Mucosa of gallbladder (tissue), 1 donor: ENCODE measurements at regions not wholly inside any gene's neighbourhood (a gene's known extent, or its start where the extent isn't known, plus 50 kb on each side); places are given as distances from the start of the nearest gene placed in this dataset.

Experiments
- DNase-seq: peaks from one replicate; pipeline ENCODE4 v3.0.0-alpha.2; 2020; ENCODE audit warnings: low spot score
- donor health status: DM: no; HTN: no; CAD: no.

DNA sequence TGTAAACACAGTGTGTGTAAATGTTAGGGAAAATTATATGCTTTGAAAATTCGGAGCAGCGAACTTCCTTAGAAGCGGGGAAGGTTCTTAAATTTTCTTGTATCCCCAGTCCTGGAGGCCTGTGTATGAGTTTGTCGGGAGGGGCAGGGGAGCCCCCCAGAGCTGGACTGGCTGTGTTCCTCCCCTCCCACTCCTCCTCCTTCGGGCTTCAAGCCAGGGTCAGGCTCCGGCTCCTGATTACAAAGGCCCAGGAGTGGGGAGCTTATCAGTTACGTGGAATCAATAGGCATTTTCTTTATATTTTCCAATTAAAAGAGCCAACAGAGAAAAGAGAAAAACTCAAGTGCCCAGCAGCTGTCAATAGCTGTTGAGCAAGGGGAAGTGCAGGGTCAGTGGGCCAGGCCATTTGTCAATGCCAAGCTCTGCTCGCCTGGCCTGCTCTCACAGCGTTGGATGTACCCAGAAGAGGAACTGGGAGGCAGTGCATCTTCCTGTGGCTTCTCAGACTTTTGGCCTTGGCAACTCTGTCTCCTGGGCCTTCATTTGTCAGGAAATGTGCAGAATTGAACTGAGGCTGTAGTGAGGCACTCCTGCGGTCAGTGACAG lies 156.9 kb upstream of the PCBD1 start:
- DNase-seq = peak; percentile 27

DNA sequence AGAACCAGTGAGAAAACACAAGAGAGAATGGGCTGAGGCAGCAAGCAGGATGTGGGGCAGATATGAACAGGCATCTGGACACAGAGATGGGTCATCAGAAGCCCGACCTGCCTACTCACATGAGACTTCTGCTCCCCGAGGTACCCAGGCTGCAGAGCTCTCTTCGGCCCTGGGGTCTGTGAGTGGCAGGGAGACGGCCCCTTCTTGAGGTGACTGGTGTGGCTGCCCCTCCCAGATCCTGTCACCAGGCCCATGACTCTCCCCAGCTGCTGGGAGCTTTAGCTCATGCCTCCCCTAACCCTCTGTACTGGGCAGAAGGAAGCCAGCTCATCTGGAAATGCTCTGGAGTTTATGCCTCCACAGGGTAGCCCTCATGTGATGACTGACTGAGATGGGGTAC lies 157.6 kb upstream of the PCBD1 start:
- DNase-seq = no peak

DNA sequence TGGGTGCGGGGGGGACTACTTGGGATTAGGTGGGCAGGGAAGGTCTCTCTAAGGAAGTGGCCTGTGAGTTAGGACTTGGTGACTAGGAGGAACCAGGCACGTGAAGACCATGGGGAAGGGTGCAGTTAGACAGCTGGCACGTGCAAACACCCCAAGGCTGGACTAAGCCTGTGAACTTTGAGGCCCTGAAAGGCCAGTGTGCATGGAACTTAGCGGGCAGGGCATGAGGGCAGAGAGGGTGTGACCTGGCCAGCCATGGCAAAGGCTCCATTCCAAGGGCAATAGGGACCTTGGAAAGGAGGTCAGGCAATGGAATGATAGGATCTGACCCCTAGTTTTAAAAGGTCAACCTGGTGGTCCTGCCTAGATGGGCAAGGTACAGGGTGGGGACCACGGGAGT lies 158.4 kb upstream of the PCBD1 start:
- no peak for DNase-seq

DNA sequence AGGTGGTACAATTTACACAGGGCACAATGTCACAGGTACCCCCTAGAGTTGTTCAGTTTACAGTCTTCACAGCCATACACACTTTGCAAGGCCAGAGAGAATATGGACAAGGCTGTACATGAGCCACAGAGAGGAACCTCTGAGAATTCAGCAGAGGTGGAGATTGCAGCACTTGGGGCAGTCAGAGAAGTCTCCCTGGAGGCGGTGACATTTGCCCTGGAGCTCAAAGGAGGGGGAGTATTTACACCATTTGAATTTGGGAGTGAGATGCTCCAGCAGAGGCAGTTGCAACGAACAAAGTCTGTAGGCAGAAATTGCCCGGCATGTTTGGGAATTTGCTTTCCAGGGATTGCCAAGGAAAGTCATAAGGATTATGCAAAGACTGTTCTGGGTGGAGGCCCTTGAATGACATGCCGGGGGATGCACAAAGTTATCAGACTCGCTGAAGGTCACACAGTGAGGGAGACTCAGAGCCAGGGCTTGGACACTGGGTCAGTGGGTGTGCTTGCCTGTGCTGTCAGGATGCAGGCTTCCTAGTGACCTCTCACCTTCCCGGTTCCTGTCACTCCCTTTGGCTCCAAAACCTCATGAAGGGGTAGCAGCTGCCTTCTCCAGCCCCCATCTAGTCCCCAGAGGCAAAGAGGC lies 160.7 kb upstream of the PCBD1 start:
- DNase-seq = no peak

DNA sequence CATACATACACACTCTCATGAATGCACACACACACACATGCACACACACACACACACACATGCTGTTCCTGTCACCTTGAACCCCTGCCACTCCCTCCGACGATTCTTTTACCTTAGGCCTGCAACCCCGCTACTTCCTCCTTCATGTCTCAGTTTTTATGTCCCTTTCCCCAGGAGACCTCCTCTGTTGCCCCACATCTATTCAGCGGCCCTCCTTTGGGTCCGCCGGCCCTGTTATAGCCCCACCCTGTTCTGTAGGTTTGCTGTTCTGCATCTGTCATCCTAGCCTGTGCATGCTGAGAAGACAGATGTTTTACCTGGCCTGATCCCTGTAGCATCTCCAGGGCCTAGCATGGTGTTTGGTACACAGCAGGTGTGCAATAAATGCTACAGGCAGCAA lies 161.6 kb upstream of the PCBD1 start:
- no peak for DNase-seq

DNA sequence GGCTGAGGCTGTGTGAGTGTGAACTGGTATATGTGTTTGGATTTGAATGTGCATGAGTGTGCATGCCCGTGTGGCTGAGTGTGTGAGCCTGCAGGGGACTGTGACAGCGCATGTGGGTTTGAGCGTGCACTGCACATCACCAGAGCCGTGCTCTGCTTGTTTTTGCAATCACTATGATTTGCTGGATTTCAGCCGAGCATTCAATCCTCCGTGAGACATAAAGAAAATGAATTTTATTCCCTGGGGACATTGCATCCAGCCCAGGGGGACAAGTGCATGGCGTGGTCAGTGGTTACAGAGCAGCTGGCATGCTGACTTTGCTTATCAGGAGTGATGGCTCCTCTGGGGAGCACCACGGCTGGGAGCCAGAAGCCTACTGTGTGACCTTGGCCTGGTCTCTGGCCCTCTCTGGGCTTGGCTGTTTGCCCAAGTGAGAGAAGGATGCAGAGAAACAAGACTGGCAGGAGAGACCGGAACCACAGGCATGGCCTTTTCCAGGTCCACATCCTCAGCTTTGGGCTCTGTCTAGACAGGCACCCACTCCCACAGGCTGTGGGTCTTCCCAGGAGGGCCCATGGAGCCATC lies 160.2 kb upstream of the UNC5B start:
- no peak for DNase-seq

DNA sequence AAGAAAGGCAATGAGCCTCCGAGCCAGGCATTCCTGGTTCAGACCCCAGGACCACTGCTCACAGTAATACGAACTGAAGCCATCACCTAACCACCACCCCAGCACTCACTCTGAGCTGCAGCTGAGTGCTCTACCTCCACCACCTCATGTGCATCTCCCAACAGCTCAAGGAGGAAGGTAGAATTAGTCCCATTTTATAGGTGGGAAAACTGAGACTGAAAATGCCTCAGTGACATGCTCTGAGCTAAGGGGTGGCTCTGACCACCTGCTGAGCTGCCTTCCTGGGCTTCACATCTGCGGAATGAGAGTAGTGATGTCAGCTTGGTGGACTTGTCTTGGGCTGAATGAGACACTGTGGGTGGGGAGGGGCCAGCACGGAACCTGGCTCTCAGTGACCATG lies 159.7 kb upstream of the UNC5B start:
- no peak for DNase-seq

DNA sequence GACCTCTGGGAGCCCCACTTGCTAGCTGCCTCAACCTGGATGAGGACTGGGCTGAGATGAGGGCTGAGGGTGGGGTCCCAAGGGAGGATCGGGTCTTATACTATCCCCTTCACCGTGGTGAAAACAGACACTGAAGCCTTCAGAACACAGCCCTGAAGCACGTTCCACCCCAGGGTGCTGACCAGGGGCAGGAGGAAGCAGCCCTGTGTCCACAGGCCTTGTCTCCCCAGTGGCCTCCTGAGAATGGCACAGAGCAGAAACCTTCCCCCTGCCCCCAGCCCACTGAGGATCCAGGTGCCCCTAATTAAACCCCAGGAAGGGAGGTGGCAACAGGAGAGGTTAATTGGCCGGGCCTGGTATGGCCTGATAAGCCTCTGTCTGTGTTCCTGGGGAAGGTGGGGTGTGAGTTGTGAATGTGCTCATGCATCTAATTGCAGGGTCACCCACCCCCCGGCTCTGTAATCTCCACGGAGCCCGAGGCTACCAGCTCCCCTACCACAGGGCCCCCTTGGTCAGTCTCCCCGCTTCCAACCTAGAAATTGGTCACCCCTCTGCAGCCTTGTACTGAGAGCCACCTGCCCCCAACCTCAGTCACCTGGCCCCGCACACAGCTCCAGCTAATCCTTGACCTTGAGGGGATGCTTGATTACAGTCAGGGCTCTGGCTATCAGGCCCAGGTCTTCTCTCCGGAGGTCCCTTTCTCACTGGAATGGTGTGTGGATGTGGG lies 159.0 kb upstream of the UNC5B start:
- no peak for DNase-seq

DNA sequence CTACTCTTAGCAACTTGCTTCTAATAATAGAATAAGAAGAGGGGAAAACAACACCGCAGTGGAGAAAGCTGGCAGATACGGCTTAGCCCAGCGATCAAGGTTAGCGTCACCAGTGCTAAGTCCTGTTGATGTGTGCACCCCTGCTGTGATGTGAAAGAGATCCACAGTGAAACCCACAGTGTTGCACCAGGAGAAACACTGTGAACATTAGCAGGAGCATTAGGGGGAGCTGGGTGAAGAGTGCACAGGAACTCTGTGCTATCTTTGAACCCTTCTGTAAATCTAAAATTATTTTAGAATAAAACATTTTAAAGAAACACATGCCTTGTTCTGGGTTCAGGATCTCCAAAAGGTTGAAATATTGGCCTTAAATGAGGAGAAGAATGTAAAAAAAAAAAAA lies 154.1 kb upstream of the UNC5B start:
- DNase-seq = no peak

DNA sequence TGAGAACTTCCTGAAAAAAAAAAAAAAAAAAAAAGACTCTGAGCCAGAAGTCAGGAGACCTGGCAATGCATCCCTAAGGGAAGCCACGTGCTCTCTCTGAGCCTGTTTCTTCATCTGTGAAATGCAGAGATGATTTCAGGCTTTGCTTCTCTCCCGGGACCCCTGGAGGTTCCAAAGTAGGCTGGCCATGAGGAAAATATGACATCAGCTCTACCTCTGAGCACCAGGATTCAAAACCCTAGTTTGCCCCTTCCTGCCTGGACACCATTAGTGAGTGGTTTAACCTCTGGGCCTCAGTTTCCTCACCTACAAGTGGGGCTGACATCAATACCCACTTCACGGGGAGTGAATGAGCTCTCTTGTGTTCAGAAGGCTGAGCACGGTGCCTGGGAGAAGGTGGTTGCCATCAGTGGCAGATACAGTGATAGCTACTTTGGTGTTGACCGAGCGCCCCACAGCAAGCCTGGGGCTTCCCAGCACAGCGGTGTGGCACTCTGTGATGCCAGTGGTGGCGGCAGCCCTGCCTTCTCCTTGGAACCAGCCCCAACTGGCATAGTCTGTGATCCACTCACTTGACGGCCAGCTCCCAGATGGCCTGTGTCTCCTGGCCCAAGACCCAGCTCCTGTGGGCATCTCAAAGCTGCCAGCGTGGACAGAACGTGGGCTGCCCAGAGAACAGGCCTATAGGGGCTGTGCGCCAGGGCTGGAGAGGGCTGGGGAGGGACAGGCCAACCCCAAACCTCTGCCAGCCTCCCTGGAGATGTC lies 153.1 kb upstream of the UNC5B start:
- DNase-seq = no peak

DNA sequence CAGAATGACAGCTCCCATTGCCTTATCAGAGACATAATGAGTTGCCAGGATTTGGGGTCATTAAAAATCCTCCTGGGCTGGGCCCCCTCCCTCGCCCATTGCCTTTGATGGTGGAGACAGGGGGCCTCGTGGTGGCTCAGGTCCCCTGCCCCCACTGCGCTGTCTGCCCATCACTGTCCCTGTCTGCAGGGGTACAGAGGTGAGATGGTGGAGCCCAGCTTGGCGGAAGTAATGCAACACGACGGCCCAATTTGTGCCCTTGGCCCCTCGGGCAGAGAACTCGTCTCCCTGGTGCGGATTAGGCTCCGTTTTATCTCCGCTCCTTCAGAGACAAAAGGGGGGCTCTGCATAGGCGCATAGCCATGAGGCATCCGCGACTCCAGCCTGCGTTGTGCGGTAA lies 152.4 kb upstream of the UNC5B start:
- no peak for DNase-seq

DNA sequence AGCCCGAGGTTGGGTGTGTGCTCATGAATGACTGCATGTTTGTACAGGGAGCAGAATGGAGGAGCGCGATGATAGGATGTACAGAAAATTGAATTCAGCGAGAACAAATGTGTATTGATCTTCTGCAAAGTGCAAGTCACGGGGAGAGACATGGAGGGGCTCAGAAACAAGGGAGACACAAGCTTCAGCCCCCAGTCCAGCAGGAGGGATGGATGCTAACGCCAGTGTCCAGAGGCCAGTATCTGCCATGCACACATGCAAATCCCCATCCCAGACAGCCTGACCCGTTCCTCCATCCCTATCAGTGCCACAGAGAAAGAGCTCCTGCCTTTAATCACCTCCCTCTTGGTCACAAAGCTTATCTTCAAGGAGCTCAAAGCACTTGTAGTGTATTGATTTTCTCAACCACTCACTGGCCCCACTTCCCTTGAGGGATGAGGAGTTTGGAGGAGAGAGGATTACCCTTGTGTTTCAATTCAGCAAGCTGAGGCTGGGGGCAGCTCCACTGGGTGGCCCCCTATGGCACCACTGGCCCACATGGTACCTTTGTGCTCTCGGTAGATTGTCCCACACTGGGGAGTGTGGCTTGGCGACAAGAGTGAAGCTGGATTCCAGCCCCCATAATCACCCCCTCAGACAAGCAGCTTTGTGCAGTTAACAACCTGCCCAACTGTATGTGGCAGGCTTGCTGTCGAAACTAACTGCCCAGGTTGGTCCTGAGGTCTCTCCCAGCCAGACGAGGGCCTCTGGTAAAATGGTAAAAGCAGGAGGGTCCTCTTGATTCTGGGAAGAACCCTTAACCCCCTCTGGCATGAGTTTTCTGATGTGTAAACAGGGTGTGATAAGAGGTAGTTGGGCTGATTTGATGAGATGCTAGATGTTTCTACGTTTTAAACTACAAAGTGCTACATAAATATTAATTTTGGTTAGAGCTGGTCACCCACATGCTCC lies 151.6 kb upstream of the UNC5B start:
- no peak for DNase-seq

DNA sequence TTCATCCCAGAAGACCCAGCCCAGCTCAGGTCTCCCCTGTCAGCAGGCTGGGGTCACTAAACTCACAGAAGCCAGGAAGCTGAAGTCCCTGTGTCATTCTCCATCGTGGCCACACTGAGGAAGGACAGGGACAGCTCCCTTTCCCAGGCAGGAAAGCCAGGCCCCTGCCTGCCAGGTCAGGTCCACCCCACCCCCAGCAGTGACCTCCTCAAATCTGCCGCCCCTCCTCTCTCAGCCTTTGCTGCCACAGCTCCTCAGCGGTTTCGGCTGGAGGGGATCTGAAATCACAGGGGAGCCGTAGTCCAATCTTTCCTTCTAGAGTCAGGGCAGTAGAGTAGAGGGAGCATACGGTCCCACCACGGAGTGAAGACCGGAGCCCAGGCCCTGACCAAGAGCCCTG lies 150.9 kb upstream of the UNC5B start:
- DNase-seq = no peak

DNA sequence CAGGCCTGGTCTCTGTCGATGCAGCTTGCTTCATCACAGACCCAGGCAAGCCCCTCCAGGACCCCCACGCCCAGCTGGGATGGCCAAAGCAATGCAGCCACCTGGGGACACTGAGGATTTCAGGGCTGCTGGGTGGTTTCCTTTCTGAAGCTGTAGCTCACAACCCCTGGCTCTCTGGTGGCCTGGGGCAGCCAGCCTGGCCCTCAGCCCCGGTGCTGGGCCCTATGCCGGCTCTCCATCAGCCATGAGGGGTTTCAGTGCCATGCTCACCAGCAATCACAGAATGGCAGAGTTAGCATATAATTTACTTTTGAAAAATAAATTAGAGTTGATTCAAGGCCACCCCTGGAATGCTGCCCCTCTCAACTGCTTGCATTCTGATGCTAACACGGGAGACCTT lies 150.2 kb upstream of the UNC5B start:
- no peak for DNase-seq

DNA sequence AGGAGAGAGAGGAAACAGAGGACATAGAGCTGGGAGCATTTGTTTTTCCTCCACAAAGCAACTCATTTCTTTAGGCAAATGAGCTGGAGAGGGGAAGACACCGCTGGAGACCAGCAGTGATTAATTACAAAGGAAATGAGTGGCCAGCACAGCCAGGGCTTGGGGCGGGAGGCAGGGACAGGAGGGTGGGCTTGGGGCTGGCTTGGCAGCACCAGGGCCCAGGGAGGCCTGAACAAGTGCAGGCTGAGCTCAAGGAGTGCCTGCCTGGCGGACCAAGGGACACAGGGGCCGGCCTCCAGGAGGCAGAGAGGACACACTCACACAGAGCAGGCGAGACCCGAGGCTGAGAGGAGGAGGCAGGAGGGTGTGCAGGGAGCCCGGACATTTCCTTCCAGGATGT lies 149.0 kb upstream of the UNC5B start:
- DNase-seq = no peak

DNA sequence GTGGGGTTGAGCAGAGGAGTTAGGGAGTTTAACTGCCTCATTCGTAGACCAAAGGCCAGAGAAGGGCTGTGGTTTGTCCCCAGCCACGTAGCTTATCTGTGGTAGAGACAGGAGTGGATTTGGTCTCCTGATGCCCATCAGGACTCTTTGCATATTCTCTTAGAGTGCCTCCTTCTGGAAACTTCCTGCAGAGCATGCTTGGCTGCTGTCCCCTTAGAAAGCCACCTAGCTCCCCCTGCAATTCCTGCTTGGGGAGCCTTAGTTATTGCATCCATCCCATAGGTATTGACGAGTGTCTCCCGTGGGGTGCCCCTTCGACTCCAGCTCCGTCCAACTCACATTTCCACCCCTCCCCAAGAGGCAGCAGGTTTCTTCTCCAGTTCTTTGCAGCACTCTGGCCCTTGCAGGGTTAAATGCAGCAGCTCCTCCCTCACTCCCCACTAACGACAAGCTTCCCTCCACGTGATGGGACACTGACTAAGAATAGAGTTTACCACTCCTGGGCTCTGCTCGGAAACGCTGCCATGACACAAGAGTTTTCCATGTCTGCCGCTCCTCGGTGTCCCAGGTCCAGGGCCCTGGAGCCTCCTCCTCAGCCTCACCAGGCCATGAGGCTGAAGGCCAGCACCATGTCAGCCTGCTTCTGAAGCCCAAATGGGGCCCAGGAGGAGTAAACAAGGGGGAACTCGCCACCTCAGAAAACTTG lies 147.8 kb upstream of the UNC5B start:
- DNase-seq = no peak

DNA sequence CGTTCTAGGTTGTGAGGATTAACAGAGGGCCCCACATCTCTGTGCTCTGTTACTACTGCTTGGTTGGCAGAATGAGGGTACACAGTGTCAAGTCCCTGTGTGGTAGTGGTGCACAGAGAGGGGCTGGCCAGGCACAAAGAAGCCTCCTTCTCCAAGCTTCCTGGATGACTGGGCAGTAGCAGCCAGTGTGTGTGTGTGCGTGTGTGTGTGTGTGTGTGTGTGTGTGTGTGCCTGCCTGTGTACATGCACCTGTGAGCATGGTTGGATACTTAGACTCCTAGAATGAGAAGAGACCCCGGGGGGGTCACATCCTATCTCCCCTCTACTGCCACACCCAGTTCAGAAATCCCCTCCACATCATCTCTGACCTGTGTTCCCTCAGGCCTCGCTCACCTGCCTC lies 146.7 kb upstream of the UNC5B start:
- no peak for DNase-seq

DNA sequence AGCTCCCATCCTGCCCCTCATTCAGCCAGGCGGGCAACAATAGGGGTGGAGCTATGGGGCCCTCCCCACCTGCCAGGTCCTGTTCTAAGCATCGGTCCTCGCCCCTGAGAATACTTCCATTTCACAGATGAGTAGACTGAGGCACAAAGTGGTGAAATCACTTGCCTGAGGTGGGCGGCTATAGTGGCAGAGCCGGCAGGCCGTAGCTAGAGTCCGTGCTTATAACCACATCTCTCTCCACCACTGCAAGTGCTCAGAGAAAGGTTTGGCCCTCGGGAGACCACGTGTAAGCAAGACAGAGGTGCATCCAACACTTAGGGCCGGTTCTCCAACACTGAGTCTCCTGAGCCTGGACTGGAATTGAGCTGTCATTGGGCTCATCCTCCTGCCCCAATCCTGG lies 145.8 kb upstream of the UNC5B start:
- DNase-seq = no peak

DNA sequence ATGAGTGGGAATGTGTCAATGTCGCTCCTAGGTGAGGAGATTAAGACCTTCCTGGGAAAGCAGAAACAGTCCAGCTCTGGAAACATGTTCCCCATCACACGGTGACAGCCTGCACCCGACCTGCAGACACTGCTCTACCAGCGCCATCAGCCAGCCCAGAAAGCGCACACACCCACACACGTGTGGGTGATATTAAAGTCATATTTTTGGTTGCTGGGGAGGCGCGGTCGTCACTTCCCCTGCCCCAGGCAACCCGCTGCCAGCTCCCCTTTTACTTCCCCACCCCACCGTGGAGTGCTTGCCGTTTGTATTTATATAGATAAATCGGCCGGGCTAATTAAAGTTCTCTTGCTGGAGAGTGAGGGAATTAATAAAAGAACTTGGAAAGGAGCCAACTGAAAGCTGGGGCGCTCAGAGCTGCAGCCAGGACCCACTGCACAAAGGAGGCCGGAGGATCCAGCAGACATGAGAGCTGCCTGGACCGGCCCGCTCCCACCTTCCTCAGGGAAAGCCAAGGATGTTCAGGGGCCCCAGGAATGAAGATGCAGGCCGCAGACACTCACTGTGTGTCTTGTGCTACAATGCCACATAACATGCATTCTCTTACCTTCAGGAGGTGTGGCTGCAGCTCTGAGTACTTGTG lies 145.2 kb upstream of the UNC5B start:
- DNase-seq = no peak

DNA sequence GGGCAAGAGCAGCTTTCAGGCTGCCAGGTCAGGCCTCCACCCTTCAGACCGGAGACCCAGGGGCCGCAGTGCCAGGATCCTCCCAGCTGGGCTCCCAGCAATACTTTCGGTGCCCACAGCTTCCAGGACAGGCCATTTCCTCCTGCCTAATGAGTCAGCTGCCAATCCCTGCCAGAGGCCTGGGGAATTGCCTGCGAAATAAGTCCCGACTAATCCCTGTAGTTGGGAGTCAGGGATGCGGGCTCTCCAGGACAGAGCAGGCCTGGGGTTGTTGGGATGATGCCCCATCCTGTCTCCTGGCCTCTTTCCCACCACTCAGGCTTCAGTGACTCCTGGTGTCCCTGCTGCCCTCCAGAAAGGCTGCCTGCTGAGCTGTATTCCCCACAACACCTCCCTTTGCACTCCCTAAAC lies 143.5 kb upstream of the UNC5B start:
- DNase-seq = no peak
